GM21390 (cell line): ENCODE measurements at regions not wholly inside any gene's neighbourhood (a gene's known extent, or its start where the extent isn't known, plus 50 kb on each side); places are given as distances from the start of the nearest gene placed in this dataset.
"Not testable (repeated sequence)": the region's sequence is repeated elsewhere in the genome, so short reads cannot be mapped to it uniquely, and the experiment has no call there.

Experiments used
- ATAC-seq: cut with Tn5 transposase; IDR thresholded peaks from one replicate; pipeline ENCODE4 v1.9.1; 2021; ENCODE audit not compliant: unreplicated experiment

- ATAC-seq, result no peak
Measured at GRCh38 chr10:8830876-8831275, 776.4 kb downstream of the GATA3 start.

- ATAC-seq, result no peak
Measured at GRCh38 chr10:8835453-8836167, 781.1 kb downstream of the GATA3 start.

GRCh38 chr10:8840356-8840755 is 785.9 kb downstream of the GATA3 start:
- no peak for ATAC-seq

- no peak for ATAC-seq
Measured at GRCh38 chr10:8844141-8844540, 789.7 kb downstream of the GATA3 start.

GRCh38 chr10:8852546-8852945 is 798.1 kb downstream of the GATA3 start:
- no peak for ATAC-seq

- no peak for ATAC-seq
Measured at GRCh38 chr10:8853048-8853447, 798.6 kb downstream of the GATA3 start.

GRCh38 chr10:8868924-8869323 is 814.4 kb downstream of the GATA3 start:
- not testable (repeated sequence) for ATAC-seq

- ATAC-seq, result no peak
Measured at GRCh38 chr10:8873310-8873709, 818.8 kb downstream of the GATA3 start.

GRCh38 chr10:8874268-8874667 is 819.8 kb downstream of the GATA3 start:
- no peak for ATAC-seq

- no peak for ATAC-seq
Measured at GRCh38 chr10:8874972-8875371, 820.5 kb downstream of the GATA3 start.

- ATAC-seq, result no peak
Measured at GRCh38 chr10:8876171-8876570, 821.7 kb downstream of the GATA3 start.

- no peak for ATAC-seq
Measured at GRCh38 chr10:8889538-8889937, 835.0 kb downstream of the GATA3 start.

- ATAC-seq, result no peak
Measured at GRCh38 chr10:8893102-8893501, 838.6 kb downstream of the GATA3 start.

- no peak for ATAC-seq
Measured at GRCh38 chr10:8894148-8894547, 839.7 kb downstream of the GATA3 start.

GRCh38 chr10:8897769-8898168 is 843.3 kb downstream of the GATA3 start:
- no peak for ATAC-seq

GRCh38 chr10:8898745-8899330 is 844.4 kb downstream of the GATA3 start:
- no peak for ATAC-seq

- no peak for ATAC-seq
Measured at GRCh38 chr10:8902926-8903325, 848.4 kb downstream of the GATA3 start.

- no peak for ATAC-seq
Measured at GRCh38 chr10:8908013-8908412, 853.5 kb downstream of the GATA3 start.

GRCh38 chr10:8910314-8910713 is 855.8 kb downstream of the GATA3 start:
- no peak for ATAC-seq

GRCh38 chr10:8911032-8911431 is 856.5 kb downstream of the GATA3 start:
- ATAC-seq, result no peak

- no peak for ATAC-seq
Measured at GRCh38 chr10:8912108-8912507, 857.6 kb downstream of the GATA3 start.

- ATAC-seq, result no peak
Measured at GRCh38 chr10:8913720-8914119, 859.2 kb downstream of the GATA3 start.

GRCh38 chr10:8919280-8919679 is 864.8 kb downstream of the GATA3 start:
- ATAC-seq, result no peak
